ENCODE measurements at regions not wholly inside any gene's neighbourhood (a gene's known extent, or its start where the extent isn't known, plus 50 kb on each side); places are given as distances from the start of the nearest gene placed in this dataset.

DNA sequence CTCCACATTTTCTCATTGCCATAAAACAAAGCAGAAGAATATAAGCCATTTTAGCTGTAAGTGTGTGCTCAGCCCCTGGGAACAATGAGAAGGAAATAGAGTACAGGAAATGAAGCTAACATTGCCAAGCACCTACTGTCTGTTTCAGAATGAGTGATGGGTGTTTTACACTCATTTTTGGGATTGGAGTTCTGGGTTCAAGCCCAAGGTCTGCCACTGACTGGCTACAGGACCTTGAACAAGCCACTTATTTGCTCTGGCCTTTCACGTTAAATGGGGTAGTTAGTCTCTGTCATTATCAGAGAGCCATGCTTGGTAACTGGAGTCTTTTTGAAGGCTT, 80.7 kb upstream of the KAZN start:
- CTCF ChIA-PET: no interaction called here
- H3K4me3 ChIP-seq (ENCODE audit: control insufficient read depth in 1 of 2, extremely low read depth in 1 of 2, low read length in 1 of 2): no peak overlapping the region
- no peaks in the 10 kb centered on the region for H3K36me3 ChIP-seq (ENCODE audit: control insufficient read depth in 2 of 2, extremely low read depth in 1 of 2, insufficient read depth in 1 of 2, low read length in 1 of 2)
- POLR2A ChIA-PET: no interaction called here
- H3K9me3 ChIP-seq: no peaks in the 10 kb centered on the region
- Mint-ChIP-seq H3K27me3 (peaks cover 0 to 8% of the 10 kb centered on the region in 2 donors), H3K4me3 (no peak overlapping the region), H3K9me3 (no peaks in the 10 kb centered on the region), H3K36me3 (no peaks in the 10 kb centered on the region), H3K4me1 (no peaks in the 10 kb centered on the region), H3K27ac (no peak overlapping the region)
- H3K27ac ChIP-seq (ENCODE audit: low read length): no peak overlapping the region
- H3K27me3 ChIP-seq (replicated peaks in 1 of 2; ENCODE audit: control insufficient read depth in 2 of 2, extremely low read depth in 1 of 2, insufficient read depth in 2 of 2, low read length in 1 of 2): peaks cover 0 to 7% of the 10 kb centered on the region in 2 experiments
- no peak for ATAC-seq (replicated peaks in 1 of 4)
- 100% methylated on average over 1 of the region's 1 CpG for WGBS (ENCODE audit: insufficient coverage)
- H3K4me1 ChIP-seq (ENCODE audit: control insufficient read depth in 1 of 2, extremely low read depth in 1 of 2, insufficient read depth in 2 of 2, low read length in 2 of 2): no peaks in the 10 kb centered on the region
- DNase-seq: no peak

- no peak overlapping the region for H3K27ac Mint-ChIP-seq
- no peak overlapping the region for H3K4me3 Mint-ChIP-seq
- 75% methylated on average over 2 of the region's 5 CpGs for WGBS (ENCODE audit: insufficient coverage)
- Histone ChIP-seq H3K4me1 (ENCODE audit: control insufficient read depth in 1 of 2, extremely low read depth in 1 of 2, insufficient read depth in 2 of 2, low read length in 2 of 2) (no peaks in the 10 kb centered on the region), H3K27me3 (replicated peaks in 1 of 2; ENCODE audit: control insufficient read depth in 2 of 2, extremely low read depth in 1 of 2, insufficient read depth in 2 of 2, low read length in 1 of 2) (peaks cover 0 to 10% of the 10 kb centered on the region in 2 experiments), H3K4me3 (ENCODE audit: control insufficient read depth in 1 of 2, extremely low read depth in 1 of 2, low read length in 1 of 2) (no peak overlapping the region), H3K27ac (ENCODE audit: low read length) (no peak overlapping the region), H3K9me3 (no peaks in the 10 kb centered on the region), H3K36me3 (ENCODE audit: control insufficient read depth in 2 of 2, extremely low read depth in 1 of 2, insufficient read depth in 1 of 2, low read length in 1 of 2) (no peaks in the 10 kb centered on the region)
- ATAC-seq (replicated peaks in 1 of 4) (no peak), DNase-seq (no peak)
- H3K4me1 Mint-ChIP-seq: no peaks in the 10 kb centered on the region
- ChIA-PET CTCF (no interaction called here), POLR2A (no interaction called here)
- peaks cover 6 to 14% of the 10 kb centered on the region in 2 donors for H3K27me3 Mint-ChIP-seq
- H3K36me3 Mint-ChIP-seq: no peaks in the 10 kb centered on the region
- no peaks in the 10 kb centered on the region for H3K9me3 Mint-ChIP-seq
Observed at GRCh38 chr1:14519976-14520375, 78.5 kb upstream of the KAZN start.

DNA sequence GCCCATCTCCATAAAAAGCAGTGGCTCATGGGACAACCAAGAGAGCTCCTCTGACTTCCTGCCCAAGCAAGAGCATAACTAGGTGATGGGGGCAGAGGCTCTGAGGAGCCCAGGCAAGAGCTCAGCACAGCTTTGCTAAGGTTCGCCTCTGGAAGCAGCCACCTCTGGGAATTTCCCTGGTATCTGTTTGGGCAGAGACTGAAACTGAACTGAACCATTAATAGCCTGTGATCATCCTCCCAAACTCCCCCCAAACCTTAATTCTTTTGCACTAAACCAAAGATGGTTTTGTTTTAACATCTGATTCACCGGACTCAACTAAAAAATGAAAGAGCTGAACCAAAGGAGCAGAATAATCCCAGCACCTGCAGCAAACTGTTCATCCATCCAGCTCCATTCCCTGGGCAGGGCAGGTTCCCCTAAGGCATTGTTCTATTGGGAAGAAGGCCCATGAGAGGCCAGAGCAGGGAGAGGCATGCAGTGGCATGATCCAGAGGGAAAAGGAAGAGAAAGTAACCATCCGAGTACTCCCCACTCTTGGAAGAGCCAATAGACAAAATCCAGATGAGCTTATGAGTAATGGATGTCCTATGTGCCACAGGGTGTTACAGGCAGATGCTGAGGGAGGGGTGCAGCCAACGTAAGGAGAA, 77.8 kb upstream of the KAZN start:
- CTCF ChIA-PET: no interaction called here
- Histone ChIP-seq H3K27ac (ENCODE audit: low read length) (no peak overlapping the region), H3K36me3 (ENCODE audit: control insufficient read depth in 2 of 2, extremely low read depth in 1 of 2, insufficient read depth in 1 of 2, low read length in 1 of 2) (no peaks in the 10 kb centered on the region), H3K4me1 (ENCODE audit: control insufficient read depth in 1 of 2, extremely low read depth in 1 of 2, insufficient read depth in 2 of 2, low read length in 2 of 2) (no peaks in the 10 kb centered on the region), H3K9me3 (no peaks in the 10 kb centered on the region), H3K4me3 (ENCODE audit: control insufficient read depth in 1 of 2, extremely low read depth in 1 of 2, low read length in 1 of 2) (no peak overlapping the region), H3K27me3 (replicated peaks in 1 of 2; ENCODE audit: control insufficient read depth in 2 of 2, extremely low read depth in 1 of 2, insufficient read depth in 2 of 2, low read length in 1 of 2) (peaks cover 0 to 6% of the 10 kb centered on the region in 2 experiments)
- Mint-ChIP-seq H3K27me3 (peaks cover 6 to 12% of the 10 kb centered on the region in 2 donors), H3K4me3 (no peak overlapping the region), H3K27ac (no peak overlapping the region), H3K4me1 (no peaks in the 10 kb centered on the region), H3K9me3 (no peaks in the 10 kb centered on the region), H3K36me3 (no peaks in the 10 kb centered on the region)
- POLR2A ChIA-PET: no interaction called here
- no peak for DNase-seq
- ATAC-seq (replicated peaks in 1 of 4): no peak
- WGBS (ENCODE audit: insufficient coverage): 53% methylated on average over 3 of the region's 4 CpGs

GRCh38 chr1:14521622-14522021, 76.9 kb upstream of the KAZN start:
- ChIA-PET POLR2A (no interaction called here), CTCF (no interaction called here)
- Histone ChIP-seq H3K9me3 (no peaks in the 10 kb centered on the region), H3K4me1 (ENCODE audit: control insufficient read depth in 1 of 2, extremely low read depth in 1 of 2, insufficient read depth in 2 of 2, low read length in 2 of 2) (no peaks in the 10 kb centered on the region), H3K27ac (ENCODE audit: low read length) (no peak overlapping the region), H3K4me3 (ENCODE audit: control insufficient read depth in 1 of 2, extremely low read depth in 1 of 2, low read length in 1 of 2) (no peak overlapping the region), H3K36me3 (ENCODE audit: control insufficient read depth in 2 of 2, extremely low read depth in 1 of 2, insufficient read depth in 1 of 2, low read length in 1 of 2) (no peaks in the 10 kb centered on the region), H3K27me3 (replicated peaks in 1 of 2; ENCODE audit: control insufficient read depth in 2 of 2, extremely low read depth in 1 of 2, insufficient read depth in 2 of 2, low read length in 1 of 2) (peaks cover 0 to 6% of the 10 kb centered on the region in 2 experiments)
- Mint-ChIP-seq H3K27ac (no peak overlapping the region), H3K36me3 (no peaks in the 10 kb centered on the region), H3K4me3 (no peak overlapping the region), H3K9me3 (no peaks in the 10 kb centered on the region), H3K27me3 (peaks cover 6 to 9% of the 10 kb centered on the region in 2 donors), H3K4me1 (no peaks in the 10 kb centered on the region)
- DNase-seq (no peak), ATAC-seq (replicated peaks in 1 of 4) (no peak)
- WGBS (ENCODE audit: insufficient coverage): 55% methylated on average over 2 of the region's 6 CpGs

DNA sequence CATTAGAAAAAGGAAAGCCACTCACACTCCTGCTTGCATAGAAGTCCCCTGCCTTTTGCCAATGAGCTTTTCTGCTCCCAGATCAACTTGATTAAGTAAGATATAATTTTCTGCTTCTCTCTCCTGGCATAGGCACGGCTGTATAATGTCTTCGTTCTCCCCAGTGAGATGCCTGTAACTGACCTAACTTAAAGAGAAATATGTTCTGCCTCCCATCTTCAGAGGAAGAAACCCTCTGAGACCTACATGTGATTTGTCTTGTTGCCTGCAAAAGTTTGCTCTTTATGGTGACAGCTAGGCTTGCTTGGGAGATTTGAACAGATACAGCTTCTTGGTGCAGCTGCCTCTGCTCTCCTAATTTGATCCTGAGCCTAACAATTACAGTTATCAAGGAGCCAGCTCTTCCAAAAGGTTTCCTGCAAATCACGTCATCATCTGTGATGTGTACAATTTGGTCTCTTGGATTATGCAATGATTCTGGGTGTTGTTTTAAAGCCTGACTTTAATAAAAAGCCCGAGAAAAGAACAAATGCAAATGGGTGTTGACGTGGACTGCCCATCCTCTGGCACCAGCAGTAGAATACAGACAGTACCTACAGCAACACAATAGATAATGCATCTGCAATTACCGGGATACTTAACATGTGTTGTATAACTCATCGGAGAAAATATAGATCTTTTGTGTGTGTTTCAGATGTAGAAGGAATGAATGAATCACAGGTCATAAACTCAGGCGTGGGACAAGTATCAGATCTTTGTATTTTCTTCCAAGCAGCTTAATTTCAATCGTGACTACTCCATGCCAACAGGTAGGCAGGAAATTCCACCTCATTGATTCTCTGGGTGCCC, 76.2 kb upstream of the KAZN start:
- CTCF ChIA-PET: no interaction called here
- no peak for DNase-seq
- Histone ChIP-seq H3K4me3 (ENCODE audit: control insufficient read depth in 1 of 2, extremely low read depth in 1 of 2, low read length in 1 of 2) (no peak overlapping the region), H3K27ac (ENCODE audit: low read length) (no peak overlapping the region), H3K4me1 (ENCODE audit: control insufficient read depth in 1 of 2, extremely low read depth in 1 of 2, insufficient read depth in 2 of 2, low read length in 2 of 2) (no peaks in the 10 kb centered on the region), H3K36me3 (ENCODE audit: control insufficient read depth in 2 of 2, extremely low read depth in 1 of 2, insufficient read depth in 1 of 2, low read length in 1 of 2) (no peaks in the 10 kb centered on the region), H3K9me3 (no peaks in the 10 kb centered on the region), H3K27me3 (replicated peaks in 1 of 2; ENCODE audit: control insufficient read depth in 2 of 2, extremely low read depth in 1 of 2, insufficient read depth in 2 of 2, low read length in 1 of 2) (peaks cover 0 to 6% of the 10 kb centered on the region in 2 experiments)
- no peak overlapping the region for H3K4me3 Mint-ChIP-seq
- POLR2A ChIA-PET: no interaction called here
- WGBS (ENCODE audit: insufficient coverage): 40% methylated on average over 1 of the region's 9 CpGs
- H3K4me1 Mint-ChIP-seq: no peaks in the 10 kb centered on the region
- no peak for ATAC-seq (replicated peaks in 1 of 4)
- no peak overlapping the region for H3K27ac Mint-ChIP-seq
- no peaks in the 10 kb centered on the region for H3K36me3 Mint-ChIP-seq
- H3K9me3 Mint-ChIP-seq: no peaks in the 10 kb centered on the region
- H3K27me3 Mint-ChIP-seq: peaks cover 6 to 9% of the 10 kb centered on the region in 2 donors

GRCh38 chr1:14522926-14523241, 75.6 kb upstream of the KAZN start:
- peaks cover 0 to 6% of the 10 kb centered on the region in 2 experiments for H3K27me3 ChIP-seq (replicated peaks in 1 of 2; ENCODE audit: control insufficient read depth in 2 of 2, extremely low read depth in 1 of 2, insufficient read depth in 2 of 2, low read length in 1 of 2)
- H3K9me3 Mint-ChIP-seq: no peaks in the 10 kb centered on the region
- no peaks in the 10 kb centered on the region for H3K4me1 ChIP-seq (ENCODE audit: control insufficient read depth in 1 of 2, extremely low read depth in 1 of 2, insufficient read depth in 2 of 2, low read length in 2 of 2)
- POLR2A ChIA-PET: no interaction called here
- H3K36me3 ChIP-seq (ENCODE audit: control insufficient read depth in 2 of 2, extremely low read depth in 1 of 2, insufficient read depth in 1 of 2, low read length in 1 of 2): no peaks in the 10 kb centered on the region
- no peaks in the 10 kb centered on the region for H3K4me1 Mint-ChIP-seq
- CTCF ChIA-PET: no interaction called here
- ATAC-seq (replicated peaks in 1 of 4) (no peak), DNase-seq (no peak)
- no peak overlapping the region for H3K27ac Mint-ChIP-seq
- H3K4me3 ChIP-seq (ENCODE audit: control insufficient read depth in 1 of 2, extremely low read depth in 1 of 2, low read length in 1 of 2): no peak overlapping the region
- no peak overlapping the region for H3K4me3 Mint-ChIP-seq
- no peaks in the 10 kb centered on the region for H3K36me3 Mint-ChIP-seq
- H3K27me3 Mint-ChIP-seq: peaks cover 6 to 9% of the 10 kb centered on the region in 2 donors
- no peaks in the 10 kb centered on the region for H3K9me3 ChIP-seq
- WGBS (ENCODE audit: insufficient coverage): 42% methylated on average over 3 of the region's 4 CpGs
- no peak overlapping the region for H3K27ac ChIP-seq (ENCODE audit: low read length)

Data from T-cell (primary cell).